ENCODE measurements at regions not wholly inside any gene's neighbourhood (a gene's known extent, or its start where the extent isn't known, plus 50 kb on each side); places are given as distances from the start of the nearest gene placed in this dataset.

DNA sequence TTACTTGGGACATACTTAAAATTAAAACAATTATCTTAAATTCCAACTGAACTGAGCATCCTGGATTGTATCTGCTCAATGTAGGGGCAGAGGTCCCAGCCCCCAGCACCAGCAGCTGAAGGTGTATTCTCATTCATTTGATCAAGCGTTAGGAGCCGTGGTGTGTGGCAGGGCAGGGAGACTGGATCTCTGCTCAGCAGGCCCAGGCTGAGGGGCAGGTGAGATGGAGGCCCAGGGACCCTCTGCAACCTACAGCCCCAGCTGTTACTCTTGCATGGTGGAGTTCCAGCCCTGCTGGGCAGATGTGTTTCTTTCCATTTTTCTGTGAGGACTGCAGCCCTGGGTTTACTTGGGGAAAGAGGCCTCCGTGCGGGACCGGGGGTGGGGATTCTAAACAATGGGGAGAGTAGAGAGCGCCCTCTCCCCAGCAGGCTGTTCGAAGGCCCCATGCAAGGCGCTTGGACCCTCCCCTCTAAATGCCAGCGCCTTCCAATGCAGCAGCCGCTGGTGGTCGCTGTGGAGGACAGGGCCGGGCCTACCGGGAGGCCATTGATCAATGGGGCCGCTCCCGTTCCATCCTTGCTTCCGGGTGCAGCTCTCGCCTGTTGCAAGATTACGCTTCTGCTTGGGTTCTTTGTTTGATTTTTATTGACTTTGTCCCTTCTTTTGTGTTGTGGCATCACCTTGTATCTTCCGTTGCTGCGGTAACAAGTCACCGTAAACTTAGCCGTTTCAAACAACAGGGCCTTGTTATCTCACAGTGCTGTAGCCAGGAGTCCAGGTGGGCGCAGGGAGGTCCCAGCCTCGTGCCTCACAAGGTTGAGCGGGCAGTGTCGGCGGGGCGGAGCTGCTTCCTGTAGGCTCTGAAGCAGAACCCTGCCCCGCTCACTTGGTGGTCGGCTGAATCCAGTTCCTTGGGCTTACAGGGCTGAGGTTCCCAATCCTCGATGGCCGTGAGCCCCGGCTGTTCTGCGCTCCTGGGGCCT, 134.8 kb upstream of the PHACTR3 start:
- Histone ChIP-seq H4K5ac (ENCODE audit: insufficient read length, low read depth, low read length) (no peak overlapping the region), H3T11ph (ENCODE audit: low read length) (no peak overlapping the region), H4K8ac (replicated peaks; ENCODE audit: insufficient read length, low read depth, low read length) (no peak overlapping the region), H2BK15ac (ENCODE audit: low read depth, low read length) (no peak overlapping the region), H3K23me2 (ENCODE audit: insufficient read length, low read depth, low read length, poor library complexity, severe bottlenecking) (no peaks in the 10 kb centered on the region), H3K79me2 (ENCODE audit: insufficient read depth, low read length) (no peaks in the 10 kb centered on the region), H2BK120ac (ENCODE audit: low read depth, low read length, poor library complexity, severe bottlenecking) (no peak overlapping the region), H3K4me1 (ENCODE audit: insufficient read depth, low read length) (no peaks in the 10 kb centered on the region; the same call in 1 of the 2 replicates), H2BK5ac (ENCODE audit: insufficient read length, low read length) (no peak overlapping the region), H2BK20ac (ENCODE audit: low read depth, low read length, poor library complexity, severe bottlenecking) (no peak overlapping the region), H3K79me1 (ENCODE audit: insufficient read depth, low read depth, low read length, poor library complexity, severe bottlenecking) (no peaks in the 10 kb centered on the region), H3K4me2 (ENCODE audit: insufficient read depth, insufficient read length, low read length) (no peak overlapping the region), H3K9me3 (ENCODE audit: control insufficient read depth, low read depth, low read length) (no peaks in the 10 kb centered on the region), H3K27ac (ENCODE audit: insufficient read length, low read depth, low read length) (no peak overlapping the region), H4K20me1 (ENCODE audit: control insufficient read depth, insufficient read depth, insufficient read length) (no peaks in the 10 kb centered on the region), H4K91ac (ENCODE audit: insufficient read length, low read depth, low read length) (no peak overlapping the region), H3K27me3 (ENCODE audit: insufficient read depth, low read length) (no peaks in the 10 kb centered on the region), H3K4ac (ENCODE audit: low read depth, low read length) (no peak overlapping the region), H2BK12ac (ENCODE audit: insufficient read length, low read depth, low read length) (no peak overlapping the region), H3K9ac (ENCODE audit: extremely low read depth, insufficient read length, low read length) (no peak overlapping the region), H2AK5ac (ENCODE audit: insufficient read length, low read length) (no peak overlapping the region), H2AFZ (ENCODE audit: low read length) (no peak overlapping the region), H3K18ac (ENCODE audit: insufficient read length, low read depth, low read length) (peak overlapping the region; percentile 43), H3K23ac (ENCODE audit: insufficient read length, low read depth, low read length) (no peak overlapping the region), H3K56ac (ENCODE audit: insufficient read length, low read depth, low read length) (no peak overlapping the region), H3K14ac (ENCODE audit: insufficient read depth, low read length) (peak overlapping the region; percentile 75; the same call in 1 of the 2 replicates)
- Mint-ChIP-seq H3K9me3 (peaks cover 8% of the 10 kb centered on the region in 2 experiments), H3K27me3 (ENCODE audit: low read depth) (peaks cover 7% of the 10 kb centered on the region), H3K36me3 (ENCODE audit: insufficient read depth in 1 of 3, low read depth in 3 of 3) (peaks cover 5 to 8% (median 7%) of the 10 kb centered on the region in 3 experiments; a peak in 6 of 7 replicates), H3K4me3 (no peak overlapping the region), H3K27ac (peak overlapping the region in 1 of 3 experiments; percentile 75; a peak in 3 of 7 replicates), H3K4me1 (peaks cover 25 to 34% of the 10 kb centered on the region in 2 experiments)
- TF ChIP-seq, protein P1, sequence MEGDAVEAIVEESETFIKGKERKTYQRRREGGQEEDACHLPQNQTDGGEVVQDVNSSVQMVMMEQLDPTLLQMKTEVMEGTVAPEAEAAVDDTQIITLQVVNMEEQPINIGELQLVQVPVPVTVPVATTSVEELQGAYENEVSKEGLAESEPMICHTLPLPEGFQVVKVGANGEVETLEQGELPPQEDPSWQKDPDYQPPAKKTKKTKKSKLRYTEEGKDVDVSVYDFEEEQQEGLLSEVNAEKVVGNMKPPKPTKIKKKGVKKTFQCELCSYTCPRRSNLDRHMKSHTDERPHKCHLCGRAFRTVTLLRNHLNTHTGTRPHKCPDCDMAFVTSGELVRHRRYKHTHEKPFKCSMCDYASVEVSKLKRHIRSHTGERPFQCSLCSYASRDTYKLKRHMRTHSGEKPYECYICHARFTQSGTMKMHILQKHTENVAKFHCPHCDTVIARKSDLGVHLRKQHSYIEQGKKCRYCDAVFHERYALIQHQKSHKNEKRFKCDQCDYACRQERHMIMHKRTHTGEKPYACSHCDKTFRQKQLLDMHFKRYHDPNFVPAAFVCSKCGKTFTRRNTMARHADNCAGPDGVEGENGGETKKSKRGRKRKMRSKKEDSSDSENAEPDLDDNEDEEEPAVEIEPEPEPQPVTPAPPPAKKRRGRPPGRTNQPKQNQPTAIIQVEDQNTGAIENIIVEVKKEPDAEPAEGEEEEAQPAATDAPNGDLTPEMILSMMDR (conservative IDR thresholded peaks at IDR 0.05): peak; percentile 44
- peak; percentile 76 for DNase-seq
- WGBS (ENCODE audit: extremely low coverage, insufficient read length, low lambda C conversion rate): no CpG with 5 or more reads among the region's 34 CpGs

Data from H9 (cell line).